ENCODE measurements at regions not wholly inside any gene's neighbourhood (a gene's known extent, or its start where the extent isn't known, plus 50 kb on each side); places are given as distances from the start of the nearest gene placed in this dataset.

GRCh38 chr12:110971189-110971920 lies 51.0 kb upstream of the MYL2 start:
- TF ChIP-seq CTCF (conservative IDR thresholded peaks at IDR 0.05) (no peak), ZFX (IDR thresholded peaks at IDR 0.05) (no peak)
